ENCODE measurements at regions not wholly inside any gene's neighbourhood (a gene's known extent, or its start where the extent isn't known, plus 50 kb on each side); places are given as distances from the start of the nearest gene placed in this dataset.

- Histone ChIP-seq H3K4me3 (ENCODE audit: low read depth, low read length) (no peak overlapping the region), H3K36me3 (replicated peaks) (no peaks in the 10 kb centered on the region), H3K27ac (no peak overlapping the region), H3K27me3 (replicated peaks) (no peaks in the 10 kb centered on the region)
- in situ Hi-C loops (cut with HindIII; ENCODE audit: low pct_ligation_motif_present, low sequenced_read_pairs) = no loop called here
- TF ChIP-seq CTCF (IDR thresholded peaks at IDR 0.05; ENCODE audit: low read depth, low read length, missing control alignments) = no peak
- DNase-seq = no peak
Observed at GRCh38 chr2:120477831-120478481, 132.0 kb downstream of the INHBB start.

GRCh38 chr2:120480346-120480902, 134.5 kb downstream of the INHBB start:
- Histone ChIP-seq H3K27me3 (replicated peaks) (no peaks in the 10 kb centered on the region), H3K4me3 (ENCODE audit: low read depth, low read length) (no peak overlapping the region), H3K36me3 (replicated peaks) (no peaks in the 10 kb centered on the region), H3K27ac (no peak overlapping the region)
- TF ChIP-seq CTCF (IDR thresholded peaks at IDR 0.05; ENCODE audit: low read depth, low read length, missing control alignments) = no peak
- DNase-seq = no peak
- in situ Hi-C loops (cut with HindIII; ENCODE audit: low pct_ligation_motif_present, low sequenced_read_pairs) = no loop called here

- no peaks in the 10 kb centered on the region for H3K27me3 ChIP-seq (replicated peaks)
- DNase-seq = no peak
- no peak overlapping the region for H3K27ac ChIP-seq
- H3K4me3 ChIP-seq (ENCODE audit: low read depth, low read length) = no peak overlapping the region
- no peaks in the 10 kb centered on the region for H3K36me3 ChIP-seq (replicated peaks)
- no peak for TF ChIP-seq CTCF (IDR thresholded peaks at IDR 0.05; ENCODE audit: low read depth, low read length, missing control alignments)
- in situ Hi-C loops (cut with HindIII; ENCODE audit: low pct_ligation_motif_present, low sequenced_read_pairs) = no loop called here
Observed at GRCh38 chr2:120480903-120481445, 135.0 kb downstream of the INHBB start.

GRCh38 chr2:120481446-120482194, 135.7 kb downstream of the INHBB start:
- H3K36me3 ChIP-seq (replicated peaks) = no peaks in the 10 kb centered on the region
- no peak for TF ChIP-seq CTCF (IDR thresholded peaks at IDR 0.05; ENCODE audit: low read depth, low read length, missing control alignments)
- H3K27ac ChIP-seq = no peak overlapping the region
- H3K4me3 ChIP-seq (ENCODE audit: low read depth, low read length) = no peak overlapping the region
- no peak for DNase-seq
- no peaks in the 10 kb centered on the region for H3K27me3 ChIP-seq (replicated peaks)
- in situ Hi-C loops (cut with HindIII; ENCODE audit: low pct_ligation_motif_present, low sequenced_read_pairs) = no loop called here

- Histone ChIP-seq H3K27me3 (replicated peaks) (no peaks in the 10 kb centered on the region), H3K36me3 (replicated peaks) (no peaks in the 10 kb centered on the region), H3K27ac (no peak overlapping the region), H3K4me3 (ENCODE audit: low read depth, low read length) (no peak overlapping the region)
- no peak for TF ChIP-seq CTCF (IDR thresholded peaks at IDR 0.05; ENCODE audit: low read depth, low read length, missing control alignments)
- DNase-seq = no peak
- in situ Hi-C loops (cut with HindIII; ENCODE audit: low pct_ligation_motif_present, low sequenced_read_pairs) = no loop called here
Observed at GRCh38 chr2:120482334-120482733, 136.4 kb downstream of the INHBB start.
